ENCODE measurements at regions not wholly inside any gene's neighbourhood (a gene's known extent, or its start where the extent isn't known, plus 50 kb on each side); places are given as distances from the start of the nearest gene placed in this dataset.

DNA sequence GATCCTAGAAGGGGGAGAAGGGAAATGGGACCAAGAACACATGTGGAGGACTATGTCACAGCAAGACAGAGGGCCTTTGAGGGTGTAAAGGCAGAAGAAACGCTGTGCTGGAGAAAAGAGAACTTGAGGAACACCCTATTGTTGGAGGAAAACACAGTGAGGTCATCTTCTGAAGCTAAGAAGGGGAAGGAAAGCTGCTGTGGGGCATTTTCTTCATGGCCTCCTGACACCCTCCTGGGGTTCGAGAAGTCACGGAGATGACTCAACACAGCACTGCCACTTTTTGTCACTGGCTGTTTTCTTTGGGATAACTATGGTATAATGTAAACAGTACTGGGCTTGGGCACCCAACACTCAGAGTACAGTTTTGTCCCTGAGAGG is 492.6 kb upstream of the CADM1 start:
- DNase-seq (ENCODE audit: low spot score): no peak
- no peak overlapping the region for H3K9ac ChIP-seq
- H3K27me3 Mint-ChIP-seq (ENCODE audit: insufficient read depth, low read depth): peaks cover 8% of the 10 kb centered on the region
- H3K27ac ChIP-seq: no peak overlapping the region
- no peaks in the 10 kb centered on the region for H3K36me3 Mint-ChIP-seq
- no peak overlapping the region for H3K27ac Mint-ChIP-seq
- no peak overlapping the region for H3K4me3 ChIP-seq
- H3K9me3 ChIP-seq (ENCODE audit: low read depth): no peaks in the 10 kb centered on the region
- H2AFZ ChIP-seq (replicated peaks): no peak overlapping the region
- no peaks in the 10 kb centered on the region for H4K20me1 ChIP-seq (ENCODE audit: low read depth)
- peaks cover 10% of the 10 kb centered on the region for H3K27me3 ChIP-seq
- H3K4me1 Mint-ChIP-seq: peaks cover 16% of the 10 kb centered on the region
- no peak overlapping the region for H3K4me2 ChIP-seq
- H3K79me2 ChIP-seq (ENCODE audit: low read depth): no peaks in the 10 kb centered on the region
- no peaks in the 10 kb centered on the region for H3K9me3 Mint-ChIP-seq
- no peaks in the 10 kb centered on the region for H3K36me3 ChIP-seq
- no peaks in the 10 kb centered on the region for H3K4me1 ChIP-seq
- H3K4me3 Mint-ChIP-seq: no peak overlapping the region
- TF ChIP-seq EZH2phosphoT487 (IDR thresholded peaks at IDR 0.05) (no peak), CTCF (IDR thresholded peaks at IDR 0.05) (no peak), EZH2 (IDR thresholded peaks at IDR 0.05) (no peak)
- H3F3A ChIP-seq (ENCODE audit: low read depth): no peaks in the 10 kb centered on the region

DNA sequence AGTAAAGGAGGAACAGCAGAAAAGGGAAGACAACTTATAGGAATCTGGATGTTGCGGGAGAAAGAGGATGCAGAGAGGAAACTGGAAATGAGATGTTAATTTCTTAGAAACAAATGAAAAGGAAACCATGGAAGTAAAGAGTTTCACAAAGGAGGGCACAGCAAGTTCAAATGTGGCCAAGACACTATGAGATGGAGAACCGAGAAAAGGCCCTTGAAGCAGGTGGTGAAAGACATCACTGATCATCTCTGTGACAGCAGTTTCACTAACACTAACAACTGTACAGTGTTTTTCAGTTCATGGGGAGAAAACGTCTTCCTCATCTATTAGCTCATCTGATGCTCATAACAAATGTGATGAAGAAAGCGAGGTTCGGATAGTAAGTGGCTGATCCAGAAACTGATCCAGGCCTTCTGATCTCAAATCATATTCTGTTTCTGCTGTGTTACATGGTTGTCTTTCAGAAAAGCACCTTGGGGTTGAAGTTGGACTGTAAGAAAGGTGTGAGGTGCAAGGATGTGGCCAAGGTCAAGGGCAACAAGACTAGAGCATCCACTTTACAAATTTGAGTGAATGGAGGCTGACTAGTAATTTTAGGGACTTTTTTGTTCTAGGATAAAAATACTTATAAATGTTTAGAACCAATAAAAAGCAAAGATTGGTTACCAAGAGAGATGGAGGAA is 492.1 kb upstream of the CADM1 start:
- Histone ChIP-seq H3K9ac (no peak overlapping the region), H3K36me3 (no peaks in the 10 kb centered on the region), H3K4me1 (no peaks in the 10 kb centered on the region), H3K27me3 (peaks cover 10% of the 10 kb centered on the region), H4K20me1 (ENCODE audit: low read depth) (no peaks in the 10 kb centered on the region), H2AFZ (replicated peaks) (no peak overlapping the region), H3K27ac (no peak overlapping the region), H3K4me3 (no peak overlapping the region), H3K9me3 (ENCODE audit: low read depth) (no peaks in the 10 kb centered on the region), H3K4me2 (no peak overlapping the region), H3K79me2 (ENCODE audit: low read depth) (no peaks in the 10 kb centered on the region), H3F3A (ENCODE audit: low read depth) (no peaks in the 10 kb centered on the region)
- peaks cover 16% of the 10 kb centered on the region for H3K4me1 Mint-ChIP-seq
- TF ChIP-seq EZH2 (IDR thresholded peaks at IDR 0.05): no peak
- H3K9me3 Mint-ChIP-seq: no peaks in the 10 kb centered on the region
- H3K27ac Mint-ChIP-seq: no peak overlapping the region
- H3K27me3 Mint-ChIP-seq (ENCODE audit: insufficient read depth, low read depth): peaks cover 8% of the 10 kb centered on the region
- no peak overlapping the region for H3K4me3 Mint-ChIP-seq
- no peaks in the 10 kb centered on the region for H3K36me3 Mint-ChIP-seq
- no peak for DNase-seq (ENCODE audit: low spot score)

- no peaks in the 10 kb centered on the region for H3K36me3 Mint-ChIP-seq
- H3K4me3 ChIP-seq: no peak overlapping the region
- H3K36me3 ChIP-seq: no peaks in the 10 kb centered on the region
- no peaks in the 10 kb centered on the region for H3K4me1 ChIP-seq
- H3K9me3 Mint-ChIP-seq: no peaks in the 10 kb centered on the region
- no peaks in the 10 kb centered on the region for H3K79me2 ChIP-seq (ENCODE audit: low read depth)
- no peak overlapping the region for H3K4me2 ChIP-seq
- H3F3A ChIP-seq (ENCODE audit: low read depth): no peaks in the 10 kb centered on the region
- no peak for DNase-seq (ENCODE audit: low spot score)
- H3K27me3 ChIP-seq: peaks cover 10% of the 10 kb centered on the region
- no peak for TF ChIP-seq CTCF (IDR thresholded peaks at IDR 0.05)
- TF ChIP-seq EZH2 (IDR thresholded peaks at IDR 0.05): no peak
- no peak for TF ChIP-seq EZH2phosphoT487 (IDR thresholded peaks at IDR 0.05)
- H3K4me1 Mint-ChIP-seq: peaks cover 29% of the 10 kb centered on the region
- H3K4me3 Mint-ChIP-seq: no peak overlapping the region
- no peak overlapping the region for H3K9ac ChIP-seq
- H3K9me3 ChIP-seq (ENCODE audit: low read depth): no peaks in the 10 kb centered on the region
- no peaks in the 10 kb centered on the region for H4K20me1 ChIP-seq (ENCODE audit: low read depth)
- H3K27ac ChIP-seq: no peak overlapping the region
- H3K27me3 Mint-ChIP-seq (ENCODE audit: insufficient read depth, low read depth): peaks cover 7% of the 10 kb centered on the region
- no peak overlapping the region for H2AFZ ChIP-seq (replicated peaks)
- no peak overlapping the region for H3K27ac Mint-ChIP-seq
These were observed 489.4 kb upstream of the CADM1 start for GRCh38 chr11:115993590-115993989.

GRCh38 chr11:115990004-115990447 is 485.8 kb upstream of the CADM1 start:
- no peaks in the 10 kb centered on the region for H3K9me3 ChIP-seq (ENCODE audit: low read depth)
- Mint-ChIP-seq H3K36me3 (no peaks in the 10 kb centered on the region), H3K9me3 (no peaks in the 10 kb centered on the region), H3K27ac (peak overlapping the region; percentile 57), H3K27me3 (ENCODE audit: insufficient read depth, low read depth) (peaks cover 10% of the 10 kb centered on the region), H3K4me3 (no peak overlapping the region), H3K4me1 (peaks cover 34% of the 10 kb centered on the region)
- no peaks in the 10 kb centered on the region for H3K36me3 ChIP-seq
- H3K4me2 ChIP-seq: peak overlapping the region; percentile 32
- H3K27me3 ChIP-seq: no peaks in the 10 kb centered on the region
- H2AFZ ChIP-seq (replicated peaks): peak overlapping the region; percentile 78
- no peak overlapping the region for H3K9ac ChIP-seq
- DNase-seq (ENCODE audit: low spot score): peak; percentile 74
- H3K4me3 ChIP-seq: no peak overlapping the region
- no peaks in the 10 kb centered on the region for H4K20me1 ChIP-seq (ENCODE audit: low read depth)
- no peaks in the 10 kb centered on the region for H3F3A ChIP-seq (ENCODE audit: low read depth)
- no peaks in the 10 kb centered on the region for H3K79me2 ChIP-seq (ENCODE audit: low read depth)
- no peak overlapping the region for H3K27ac ChIP-seq
- H3K4me1 ChIP-seq: no peaks in the 10 kb centered on the region
- TF ChIP-seq EZH2 (IDR thresholded peaks at IDR 0.05): no peak
- TF ChIP-seq CTCF (IDR thresholded peaks at IDR 0.05): peak; percentile 92
- no peak for TF ChIP-seq EZH2phosphoT487 (IDR thresholded peaks at IDR 0.05)
